Gastroesophageal sphincter (tissue), 4 donors: ENCODE measurements at regions not wholly inside any gene's neighbourhood (a gene's known extent, or its start where the extent isn't known, plus 50 kb on each side); places are given as distances from the start of the nearest gene placed in this dataset.

Experiments used
- ATAC-seq: fragments of 150-250 bp; one replicate; pipeline ENCODE4 v1.9.1; 2016; ENCODE audit warnings: mild to moderate bottlenecking, moderate library complexity
- H3K27ac ChIP-seq, 4 donors: fragments of 200-600 bp; sonication (generic) in 3 of 4; 1 replicate in 3 of 4; 2 replicates in 1 of 4; pipeline ENCODE4 v1.5.1; 2016 to 2019
- H3K27me3 ChIP-seq: fragments of 200-600 bp; sonication (generic); one replicate; pipeline ENCODE4 v1.5.1; 2019
- H3K36me3 ChIP-seq, 2 donors: fragments of 200-600 bp; sonication (generic); one replicate each; pipeline ENCODE4 v1.5.1; 2019; ENCODE audit warnings: control low read depth in 1 of 2
- H3K4me1 ChIP-seq, 3 donors: fragments of 200-600 bp; sonication (generic); 1 replicate in 2 of 3; 2 replicates in 1 of 3; pipeline ENCODE4 v1.5.1; 2016 to 2019; ENCODE audit warnings: control low read depth in 2 of 3
- H3K4me3 ChIP-seq, 2 donors: fragments of 200-600 bp; sonication (generic); one replicate each; pipeline ENCODE4 v1.5.1; 2019; ENCODE audit warnings: mild to moderate bottlenecking in 1 of 2, moderate library complexity in 1 of 2
- H3K9me3 ChIP-seq, 3 donors: fragments of 200-600 bp; sonication (generic); one replicate each; pipeline ENCODE4 v1.5.1; 2017 to 2019; ENCODE audit warnings: control low read depth in 2 of 3
- EP300 ChIP-seq: sonication (generic); formaldehyde crosslinking; IDR thresholded peaks from one replicate; pipeline ENCODE4 v1.6.1; 2017; ENCODE audit warnings: antibody characterized with exemption, mild to moderate bottlenecking
- POLR2A ChIP-seq, 2 donors: fragments of 450-650 bp; IDR thresholded peaks; one replicate each; pipeline ENCODE4 v1.6.1; 2017; ENCODE audit warnings: antibody characterized with exemption in 2 of 2, mild to moderate bottlenecking in 2 of 2, moderate library complexity in 1 of 2
- POLR2AphosphoS5 ChIP-seq: sonication (generic); formaldehyde crosslinking; IDR thresholded peaks from one replicate; pipeline ENCODE4 v1.6.1; 2017; ENCODE audit warnings: antibody characterized with exemption
- WGBS, 2 donors: methylation state at CpG; one replicate each; pipeline ENCODE4 v1.1.5; 2018; ENCODE audit warnings: low coverage in 1 of 2; 5-methylcytosine and 5-hydroxymethylcytosine counted together
- TF ChIP-seq, protein P1 (sequence below), 4 experiments: fragments of 200-600 bp in 2 of 4; fragments of 450-650 bp in 2 of 4; sonication (generic) in 1 of 4; IDR thresholded peaks; one replicate each; pipeline ENCODE4 v1.5.1; 2017 to 2019; ENCODE audit warnings: antibody characterized with exemption in 4 of 4, mild to moderate bottlenecking in 2 of 4, moderate library complexity in 2 of 4

DNA sequence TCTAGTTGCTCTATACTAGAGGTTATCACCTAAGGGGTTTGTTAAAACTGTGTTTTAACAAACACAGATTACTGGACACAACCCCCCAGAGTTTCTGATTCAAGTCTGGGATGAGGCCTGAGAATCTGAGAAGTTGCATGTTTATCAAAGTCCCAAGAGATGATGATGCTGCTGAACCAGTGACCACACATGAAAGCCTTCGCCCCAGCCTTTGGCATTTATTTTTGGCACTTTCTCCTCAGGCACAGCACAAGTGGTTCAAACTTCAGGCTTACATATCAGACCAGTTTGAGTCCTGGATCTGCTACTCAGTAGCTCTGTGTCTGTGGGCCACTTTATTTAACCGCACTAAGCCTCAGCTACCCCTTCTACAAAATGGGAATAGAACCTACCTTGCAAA, 407.2 kb upstream of the PIK3R1 start:
- H3K9me3 ChIP-seq: no peaks in the 10 kb centered on the region
- H3K4me3 ChIP-seq: no peak overlapping the region
- no peak for ATAC-seq
- no peaks in the 10 kb centered on the region for H3K27me3 ChIP-seq
- 76 to 77% methylated on average over 2 of the region's 2 CpGs for WGBS, 2 donors
- H3K27ac ChIP-seq: no peak overlapping the region
- H3K4me1 ChIP-seq: peaks cover 0 to 4% (median 0%) of the 10 kb centered on the region in 3 donors
- TF ChIP-seq POLR2A (IDR thresholded peaks at IDR 0.05) (no peak), POLR2AphosphoS5 (no peak), EP300 (no peak)
- TF ChIP-seq, protein P1, sequence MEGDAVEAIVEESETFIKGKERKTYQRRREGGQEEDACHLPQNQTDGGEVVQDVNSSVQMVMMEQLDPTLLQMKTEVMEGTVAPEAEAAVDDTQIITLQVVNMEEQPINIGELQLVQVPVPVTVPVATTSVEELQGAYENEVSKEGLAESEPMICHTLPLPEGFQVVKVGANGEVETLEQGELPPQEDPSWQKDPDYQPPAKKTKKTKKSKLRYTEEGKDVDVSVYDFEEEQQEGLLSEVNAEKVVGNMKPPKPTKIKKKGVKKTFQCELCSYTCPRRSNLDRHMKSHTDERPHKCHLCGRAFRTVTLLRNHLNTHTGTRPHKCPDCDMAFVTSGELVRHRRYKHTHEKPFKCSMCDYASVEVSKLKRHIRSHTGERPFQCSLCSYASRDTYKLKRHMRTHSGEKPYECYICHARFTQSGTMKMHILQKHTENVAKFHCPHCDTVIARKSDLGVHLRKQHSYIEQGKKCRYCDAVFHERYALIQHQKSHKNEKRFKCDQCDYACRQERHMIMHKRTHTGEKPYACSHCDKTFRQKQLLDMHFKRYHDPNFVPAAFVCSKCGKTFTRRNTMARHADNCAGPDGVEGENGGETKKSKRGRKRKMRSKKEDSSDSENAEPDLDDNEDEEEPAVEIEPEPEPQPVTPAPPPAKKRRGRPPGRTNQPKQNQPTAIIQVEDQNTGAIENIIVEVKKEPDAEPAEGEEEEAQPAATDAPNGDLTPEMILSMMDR (IDR thresholded peaks at IDR 0.05): no peak
- H3K36me3 ChIP-seq: no peaks in the 10 kb centered on the region

DNA sequence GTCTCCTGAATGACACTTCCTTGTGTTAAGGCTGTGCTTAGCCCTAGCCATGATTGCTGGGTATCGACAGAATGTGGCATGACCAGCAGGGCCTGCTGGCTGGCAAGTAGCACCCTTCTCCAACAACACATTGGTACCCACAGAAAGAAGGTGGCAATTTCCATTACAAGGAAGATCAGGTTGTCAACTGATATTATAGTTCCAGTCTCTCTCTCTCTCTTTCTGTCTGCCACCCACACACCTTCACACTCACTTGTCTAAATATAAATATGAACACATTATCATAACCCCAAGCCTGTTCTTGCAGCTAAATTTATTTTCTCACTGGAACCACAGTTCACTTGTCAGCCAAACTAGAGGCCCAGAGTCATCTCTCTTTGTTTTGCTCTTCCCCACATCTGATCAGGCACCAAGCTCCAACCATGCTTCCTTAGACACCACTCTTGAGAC, 408.1 kb upstream of the PIK3R1 start:
- TF ChIP-seq, protein P1 (IDR thresholded peaks at IDR 0.05): no peak
- TF ChIP-seq POLR2A (IDR thresholded peaks at IDR 0.05): no peak
- no peak for TF ChIP-seq POLR2AphosphoS5
- TF ChIP-seq EP300: no peak
- peaks cover 0 to 4% (median 0%) of the 10 kb centered on the region in 3 donors for H3K4me1 ChIP-seq
- no peaks in the 10 kb centered on the region for H3K36me3 ChIP-seq
- 80% methylated on average over 1 of the region's 1 CpG; no CpG with 5 or more reads in 1 of the 2 donors for WGBS, 2 donors
- ATAC-seq: no peak
- no peaks in the 10 kb centered on the region for H3K27me3 ChIP-seq
- no peaks in the 10 kb centered on the region for H3K9me3 ChIP-seq
- H3K27ac ChIP-seq: no peak overlapping the region
- H3K4me3 ChIP-seq: no peak overlapping the region

DNA sequence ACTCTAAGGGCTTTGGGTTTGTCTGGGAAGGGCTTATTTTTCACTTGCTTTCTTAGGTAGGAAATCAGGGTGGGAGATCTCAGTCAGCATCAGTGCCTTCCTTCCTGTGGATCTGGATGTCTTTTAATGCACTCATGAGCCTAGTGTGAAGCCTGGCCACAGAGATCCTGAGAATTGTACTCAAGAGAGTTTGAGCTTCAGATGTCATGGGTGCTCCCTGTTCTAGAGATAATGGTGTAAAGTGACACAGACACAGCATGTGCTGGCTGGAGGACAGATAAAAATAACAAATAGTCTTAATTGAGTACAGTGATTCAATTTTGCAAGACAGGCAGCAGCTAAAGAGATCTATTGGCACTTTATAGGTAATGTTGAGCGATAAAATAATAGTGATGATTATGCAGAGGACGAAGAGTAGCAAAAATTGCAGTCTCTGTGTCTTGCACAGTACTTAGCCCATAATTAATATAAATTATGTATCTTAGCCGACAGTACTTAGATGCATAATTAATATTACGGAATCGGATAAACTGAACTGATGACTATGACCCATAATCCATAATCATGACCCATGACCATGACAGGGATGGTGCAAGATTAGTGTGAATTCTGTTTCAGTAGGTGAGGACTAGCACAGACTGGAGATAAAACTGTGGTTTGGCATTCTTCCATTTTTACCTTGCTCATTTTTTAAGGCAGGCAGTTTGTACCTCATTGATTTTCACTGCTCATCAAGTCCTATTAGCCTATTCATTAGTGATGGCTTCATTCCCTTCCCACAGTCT, 408.7 kb upstream of the PIK3R1 start:
- H3K27me3 ChIP-seq: no peaks in the 10 kb centered on the region
- ATAC-seq: no peak
- H3K4me3 ChIP-seq: no peak overlapping the region
- peaks cover 0 to 4% (median 0%) of the 10 kb centered on the region in 3 donors for H3K4me1 ChIP-seq
- WGBS, 2 donors: 98% methylated on average over 4 to 5 of the region's 5 CpGs
- H3K27ac ChIP-seq: no peak overlapping the region
- TF ChIP-seq, protein P1 (IDR thresholded peaks at IDR 0.05): no peak
- TF ChIP-seq EP300: no peak
- no peak for TF ChIP-seq POLR2AphosphoS5
- no peak for TF ChIP-seq POLR2A (IDR thresholded peaks at IDR 0.05)
- no peaks in the 10 kb centered on the region for H3K9me3 ChIP-seq
- H3K36me3 ChIP-seq: no peaks in the 10 kb centered on the region

DNA sequence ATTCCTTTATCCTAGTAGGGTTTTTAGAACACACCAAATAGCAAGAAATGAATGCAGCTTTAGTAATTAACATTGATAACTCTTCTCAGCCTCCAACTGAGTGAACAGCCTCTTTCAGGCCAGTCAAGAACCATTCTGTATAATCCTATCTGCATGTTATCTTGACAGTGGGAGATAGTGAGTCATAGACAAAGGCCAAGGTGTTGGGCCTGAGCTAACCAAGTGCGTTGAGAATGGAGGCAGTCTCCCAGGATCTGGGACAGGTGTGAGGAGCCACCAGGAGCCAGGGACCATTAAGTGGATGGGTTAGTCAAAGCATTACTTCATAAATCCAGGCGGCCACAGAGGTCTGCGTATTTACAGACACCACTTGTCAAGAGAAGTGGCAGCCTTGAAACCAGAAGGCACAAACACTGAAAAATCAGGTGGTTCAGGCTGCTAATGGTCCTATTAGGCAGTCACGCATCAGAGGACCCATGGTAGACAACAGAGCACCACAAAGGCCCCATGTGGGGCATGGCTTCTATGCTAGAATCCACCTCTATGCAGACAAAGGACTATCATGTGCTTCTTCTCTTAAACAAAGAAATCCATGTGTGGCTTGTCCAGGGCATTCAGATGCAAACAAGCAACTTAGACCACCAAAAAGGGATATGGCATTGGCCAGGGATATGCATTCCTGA, 409.7 kb upstream of the PIK3R1 start:
- H3K27ac ChIP-seq: peak overlapping the region in 1 of 4 donors; percentile 5
- no peaks in the 10 kb centered on the region for H3K27me3 ChIP-seq
- H3K9me3 ChIP-seq: no peaks in the 10 kb centered on the region
- H3K4me3 ChIP-seq: no peak overlapping the region
- TF ChIP-seq, protein P1 (IDR thresholded peaks at IDR 0.05): no peak
- TF ChIP-seq EP300 (no peak), POLR2A (IDR thresholded peaks at IDR 0.05) (no peak), POLR2AphosphoS5 (no peak)
- no peaks in the 10 kb centered on the region for H3K36me3 ChIP-seq
- H3K4me1 ChIP-seq: peaks cover 0 to 9% (median 3%) of the 10 kb centered on the region in 3 donors
- ATAC-seq: no peak
- 90% methylated on average over 2 to 4 of the region's 4 CpGs for WGBS, 2 donors
